Uterus (tissue), 2 donors: ENCODE measurements at regions not wholly inside any gene's neighbourhood (a gene's known extent, or its start where the extent isn't known, plus 50 kb on each side); places are given as distances from the start of the nearest gene placed in this dataset.

ENCODE experiments used
- CTCF ChIP-seq, 4 experiments: fragments of 200-600 bp in 2 of 4; fragments of 450-650 bp in 2 of 4; sonication (generic) in 2 of 4; IDR thresholded peaks; one replicate each; pipeline ENCODE4 v1.5.1; 2016 to 2019; ENCODE audit warnings: antibody characterized with exemption in 4 of 4, mild to moderate bottlenecking in 2 of 4, moderate library complexity in 1 of 4
- POLR2A ChIP-seq, 2 donors: fragments of 450-650 bp; IDR thresholded peaks; one replicate each; pipeline ENCODE4 v1.6.1; 2016; ENCODE audit warnings: antibody characterized with exemption in 2 of 2, mild to moderate bottlenecking in 1 of 2, moderate library complexity in 1 of 2

- TF ChIP-seq POLR2A (IDR thresholded peaks at IDR 0.05) = no peak
- no peak for TF ChIP-seq CTCF (IDR thresholded peaks at IDR 0.05)
Measured at GRCh38 chr18:78092901-78093300, 843.3 kb downstream of the GALR1 start.
